A549 (cell line): ENCODE measurements at regions not wholly inside any gene's neighbourhood (a gene's known extent, or its start where the extent isn't known, plus 50 kb on each side); places are given as distances from the start of the nearest gene placed in this dataset.

Experiments used
- ATAC-seq, 2 experiments: fragments of 200-7000 bp in 1 of 2; fragments of >200 bp in 1 of 2; cut with Nextera tagmentation in 1 of 2; cut with Tn5 transposase in 1 of 2; 3 replicates each; pipeline versions ENCODE4 v1.8.0 to v1.9.1; 2018 to 2020; ENCODE audit warnings: mild to moderate bottlenecking in 1 of 2, moderate library complexity in 1 of 2
- CTCF ChIA-PET: fragments of 300-600 bp; sonication (Branson Sonifier 250); formaldehyde crosslinking; extraction: SDS; loops from one replicate; lab custom pipeline; 2021; ENCODE audit warnings: antibody characterized with exemption, inconsistent platforms; lab: Yijun Ruan, JAX
- POLR2A ChIA-PET: fragments of 350-600 bp; formaldehyde crosslinking; extraction: SDS; loops from one replicate; lab custom pipeline; 2021; ENCODE audit warnings: antibody characterized with exemption, inconsistent platforms; lab: Yijun Ruan, JAX
- DNase-seq, 2 experiments: peaks; one replicate each; pipeline versions ENCODE4 v3.0.0 to v3.0.0-alpha.2; 2011 to 2016; ENCODE audit warnings: low read depth in 1 of 2, low spot score in 1 of 2
- FAIRE-seq: peaks from 2 replicates; lab custom pipeline; 2011; peaks lifted over from hg19 to GRCh38; lab: Jason Lieb, UNC
- H3K27ac ChIP-seq, 2 experiments: fragments of >200 bp; sonication (Bioruptor Twin); formaldehyde crosslinking; 3 replicates each; pipeline ENCODE4 v1.5.1; 2016 to 2017
- H3K4me1 ChIP-seq: fragments of >200 bp; sonication (Bioruptor Twin); formaldehyde crosslinking; 3 replicates; pipeline ENCODE4 v1.6.1; 2016
- H3K4me2 ChIP-seq: fragments of >200 bp; sonication (Bioruptor Twin); formaldehyde crosslinking; 3 replicates; pipeline ENCODE4 v1.6.1; 2016
- H3K4me3 ChIP-seq: fragments of >200 bp; sonication (Bioruptor Twin); formaldehyde crosslinking; 3 replicates; pipeline ENCODE4 v1.5.1; 2016
- H3K9me3 ChIP-seq: fragments of >200 bp; sonication (Bioruptor Twin); formaldehyde crosslinking; 3 replicates; pipeline ENCODE4 v1.6.1; 2016
- BCL3 ChIP-seq: fragments of >200 bp; sonication (Bioruptor Twin); formaldehyde crosslinking; IDR thresholded peaks from 3 replicates; pipeline ENCODE4 v1.6.1; 2016
- CBX2 ChIP-seq: fragments of 200-600 bp; sonication (generic); IDR thresholded peaks from 2 replicates; pipeline ENCODE4 v1.6.1; 2016; ENCODE audit warnings: low read depth, mild to moderate bottlenecking, borderline replicate concordance
- CHD2 ChIP-seq: fragments of 150-350 bp; IDR thresholded peaks from 2 replicates; pipeline ENCODE4 v1.6.1; 2014; ENCODE audit warnings: low read length; ENCODE audit not compliant: partially characterized antibody
- E2F6 ChIP-seq: IDR thresholded peaks from 2 replicates; pipeline ENCODE4 v1.6.1; 2012; ENCODE audit warnings: low read depth, borderline replicate concordance
- EHMT2 ChIP-seq: fragments of 200-600 bp; sonication (generic); IDR thresholded peaks from 2 replicates; pipeline ENCODE4 v1.6.1; 2016; ENCODE audit warnings: antibody characterized with exemption, low read depth, mild to moderate bottlenecking, moderate library complexity
- FOSB ChIP-seq: fragments of 250-450 bp; sonication (Bioruptor Pico); IDR thresholded peaks from 2 replicates; pipeline ENCODE4 v1.5.0; 2020; ENCODE audit warnings: mild to moderate bottlenecking, moderate library complexity
- FOSL2 ChIP-seq, 2 experiments: fragments of 450-650 bp in 1 of 2; fragments of >200 bp in 1 of 2; sonication (Bioruptor Twin) in 1 of 2; formaldehyde crosslinking; IDR thresholded peaks; 2 replicates each; pipeline versions ENCODE4 v1.5.0 to v1.6.1; 2016 to 2020; ENCODE audit warnings: mild to moderate bottlenecking in 1 of 2, moderate library complexity in 1 of 2
- GATA3 ChIP-seq: IDR thresholded peaks from 2 replicates; pipeline ENCODE4 v1.6.1; 2012; ENCODE audit warnings: borderline replicate concordance
- HEYL ChIP-seq: fragments of 250-450 bp; sonication (Bioruptor Pico); IDR thresholded peaks from 2 replicates; pipeline ENCODE4 v1.8.0; 2021; ENCODE audit warnings: mild to moderate bottlenecking, moderate library complexity
- HMGXB4 ChIP-seq: fragments of 250-450 bp; sonication (Bioruptor Pico); IDR thresholded peaks from 2 replicates; pipeline ENCODE4 v1.5.0; 2021; ENCODE audit warnings: mild to moderate bottlenecking, moderate library complexity, borderline replicate concordance
- HOXB13 ChIP-seq: fragments of 250-450 bp; sonication (Bioruptor Pico); IDR thresholded peaks from 2 replicates; pipeline ENCODE4 v1.5.0; 2020; ENCODE audit warnings: low read depth, mild to moderate bottlenecking, moderate library complexity
- HOXB5 ChIP-seq: fragments of 250-450 bp; sonication (Bioruptor Pico); IDR thresholded peaks from 2 replicates; pipeline ENCODE4 v1.5.0; 2020; ENCODE audit warnings: mild to moderate bottlenecking, moderate library complexity
- KDM1A ChIP-seq: fragments of 200-600 bp; sonication (generic); IDR thresholded peaks from 2 replicates; pipeline ENCODE4 v1.6.1; 2016; ENCODE audit warnings: low read depth, mild to moderate bottlenecking
- NFE2L2 ChIP-seq: fragments of 150-350 bp; conservative IDR thresholded peaks from 2 replicates; pipeline ENCODE4 v1.6.1; 2014; ENCODE audit warnings: low read length
- PHF8 ChIP-seq: fragments of 200-600 bp; sonication (generic); IDR thresholded peaks from 2 replicates; pipeline ENCODE4 v1.6.1; 2016; ENCODE audit warnings: low read depth, mild to moderate bottlenecking, antibody characterized with exemption, moderate library complexity, borderline replicate concordance
- POLR2A ChIP-seq: IDR thresholded peaks from 2 replicates; pipeline ENCODE4 v1.6.1; 2012; ENCODE audit warnings: mild to moderate bottlenecking, low read length
- TFCP2L1 ChIP-seq: fragments of 250-450 bp; sonication (Bioruptor Pico); IDR thresholded peaks from 2 replicates; pipeline ENCODE4 v1.5.0; 2021; ENCODE audit warnings: mild to moderate bottlenecking
- ZC3H11A ChIP-seq: fragments of 450-650 bp; IDR thresholded peaks from 2 replicates; pipeline ENCODE4 v1.6.1; 2014; ENCODE audit warnings: antibody characterized with exemption, mild to moderate bottlenecking
- ZNF302 ChIP-seq: fragments of 250-450 bp; sonication (Bioruptor Pico); IDR thresholded peaks from 2 replicates; pipeline ENCODE4 v1.9.0; 2021; ENCODE audit warnings: inconsistent platforms, mild to moderate bottlenecking, moderate library complexity
- WGBS: methylation state at CpG from one replicate; pipeline ENCODE4 v1.1.6; 2017; ENCODE audit errors: missing lambda C conversion rate; 5-methylcytosine and 5-hydroxymethylcytosine counted together
- TF ChIP-seq, protein P1 (sequence below): IDR thresholded peaks from 2 replicates; pipeline ENCODE4 v1.6.1; 2012
- TF ChIP-seq, protein P2 (sequence below): fragments of >200 bp; sonication (Bioruptor Twin); formaldehyde crosslinking; IDR thresholded peaks from 2 replicates; pipeline ENCODE4 v1.6.1; 2016
- TF ChIP-seq, protein P3 (sequence below): fragments of 150-350 bp; IDR thresholded peaks from 2 replicates; pipeline ENCODE4 v1.6.1; 2014; ENCODE audit warnings: low read depth, mild to moderate bottlenecking, low read length

GRCh38 chr2:147483911-147484310 lies 360.9 kb upstream of the ACVR2A start:
- FAIRE-seq, result no peak
- H3K27ac ChIP-seq, result no peak overlapping the region
- ChIA-PET CTCF (no interaction called here), POLR2A (no interaction called here)
- 2% methylated on average over 3 of the region's 3 CpGs for WGBS
- H3K4me3 ChIP-seq, result no peak overlapping the region
- no peak overlapping the region for H3K4me2 ChIP-seq
- no peak for DNase-seq
- no peaks in the 10 kb centered on the region for H3K9me3 ChIP-seq
- TF ChIP-seq HMGXB4, result no peak
- TF ChIP-seq, protein P1, sequence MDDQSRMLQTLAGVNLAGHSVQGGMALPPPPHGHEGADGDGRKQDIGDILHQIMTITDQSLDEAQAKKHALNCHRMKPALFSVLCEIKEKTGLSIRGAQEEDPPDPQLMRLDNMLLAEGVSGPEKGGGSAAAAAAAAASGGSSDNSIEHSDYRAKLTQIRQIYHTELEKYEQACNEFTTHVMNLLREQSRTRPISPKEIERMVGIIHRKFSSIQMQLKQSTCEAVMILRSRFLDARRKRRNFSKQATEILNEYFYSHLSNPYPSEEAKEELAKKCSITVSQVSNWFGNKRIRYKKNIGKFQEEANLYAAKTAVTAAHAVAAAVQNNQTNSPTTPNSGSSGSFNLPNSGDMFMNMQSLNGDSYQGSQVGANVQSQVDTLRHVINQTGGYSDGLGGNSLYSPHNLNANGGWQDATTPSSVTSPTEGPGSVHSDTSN, result no peak
- no peak for TF ChIP-seq CBX2
- TF ChIP-seq, protein P2, sequence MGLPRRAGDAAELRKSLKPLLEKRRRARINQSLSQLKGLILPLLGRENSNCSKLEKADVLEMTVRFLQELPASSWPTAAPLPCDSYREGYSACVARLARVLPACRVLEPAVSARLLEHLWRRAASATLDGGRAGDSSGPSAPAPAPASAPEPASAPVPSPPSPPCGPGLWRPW, result no peak
- no peak for TF ChIP-seq CHD2
- no peak for TF ChIP-seq BCL3
- TF ChIP-seq ZNF302 (CRISPR knock-in tag), result no peak
- TF ChIP-seq KDM1A, result no peak
- TF ChIP-seq TFCP2L1 (CRISPR knock-in tag), result no peak
- no peak for TF ChIP-seq NFE2L2
- no peak for TF ChIP-seq FOSB
- no peak for TF ChIP-seq EHMT2
- no peak for TF ChIP-seq HOXB5 (CRISPR knock-in tag)
- TF ChIP-seq, protein P3, sequence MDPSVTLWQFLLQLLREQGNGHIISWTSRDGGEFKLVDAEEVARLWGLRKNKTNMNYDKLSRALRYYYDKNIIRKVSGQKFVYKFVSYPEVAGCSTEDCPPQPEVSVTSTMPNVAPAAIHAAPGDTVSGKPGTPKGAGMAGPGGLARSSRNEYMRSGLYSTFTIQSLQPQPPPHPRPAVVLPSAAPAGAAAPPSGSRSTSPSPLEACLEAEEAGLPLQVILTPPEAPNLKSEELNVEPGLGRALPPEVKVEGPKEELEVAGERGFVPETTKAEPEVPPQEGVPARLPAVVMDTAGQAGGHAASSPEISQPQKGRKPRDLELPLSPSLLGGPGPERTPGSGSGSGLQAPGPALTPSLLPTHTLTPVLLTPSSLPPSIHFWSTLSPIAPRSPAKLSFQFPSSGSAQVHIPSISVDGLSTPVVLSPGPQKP, result no peak
- TF ChIP-seq PHF8, result no peak
- TF ChIP-seq HOXB13 (CRISPR knock-in tag), result no peak
- TF ChIP-seq ZC3H11A, result no peak
- no peak for TF ChIP-seq HEYL (CRISPR knock-in tag)
- ATAC-seq, result no peak
- no peaks in the 10 kb centered on the region for H3K4me1 ChIP-seq

DNA sequence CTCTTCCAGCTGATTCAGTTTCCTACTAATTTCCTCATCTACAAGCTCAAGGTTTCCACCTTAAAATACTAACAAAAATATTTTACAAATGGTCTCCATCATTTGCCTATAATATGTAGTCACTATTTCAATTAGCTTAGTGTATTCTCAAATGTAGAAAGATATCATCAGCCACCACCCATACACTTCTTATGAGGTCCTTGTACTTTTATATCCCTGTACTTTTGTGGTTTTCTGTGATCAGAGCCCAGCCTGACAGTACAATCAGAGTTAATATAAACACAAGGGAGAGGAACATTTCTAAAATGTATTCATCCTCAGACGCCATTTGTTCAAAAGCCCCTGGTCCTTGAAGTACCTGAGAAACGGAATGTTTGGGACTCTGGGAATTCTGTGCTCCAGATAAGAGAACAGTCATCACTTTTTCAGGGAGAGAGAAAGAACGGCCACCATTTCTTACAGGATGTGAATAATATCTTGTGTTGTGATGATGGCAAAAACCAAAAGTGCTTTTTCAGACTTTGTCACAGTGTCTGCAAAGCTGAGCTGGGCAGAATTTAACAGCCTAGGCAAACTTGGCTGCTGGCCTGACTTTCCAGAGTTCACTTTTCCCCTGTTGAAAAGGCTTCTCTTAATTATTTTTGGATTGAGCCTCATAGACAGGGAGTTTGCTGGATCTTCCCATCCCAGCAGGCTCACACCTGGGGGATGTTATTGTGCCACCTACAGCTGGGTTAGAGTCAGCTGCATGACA lies 361.7 kb upstream of the ACVR2A start:
- Histone ChIP-seq H3K4me2 (no peak overlapping the region), H3K4me3 (no peak overlapping the region), H3K4me1 (no peaks in the 10 kb centered on the region), H3K27ac (no peak overlapping the region), H3K9me3 (no peaks in the 10 kb centered on the region)
- TF ChIP-seq, protein P2, result no peak
- TF ChIP-seq ZNF302 (CRISPR knock-in tag) (no peak), POLR2A (no peak), E2F6 (no peak), GATA3 (no peak), HMGXB4 (no peak), FOSL2 (IDR thresholded peaks at IDR 0.05) (no peak), FOSL2 (CRISPR knock-in tag; IDR thresholded peaks at IDR 0.05) (no peak)
- no peak for ATAC-seq
- no peak for DNase-seq
- CTCF ChIA-PET, result no interaction called here
- WGBS, result 0% methylated on average over 3 of the region's 3 CpGs
- POLR2A ChIA-PET, result no interaction called here
- no peak for FAIRE-seq
